IPS-NIHi11 (cell line): ENCODE measurements at regions not wholly inside any gene's neighbourhood (a gene's known extent, or its start where the extent isn't known, plus 50 kb on each side); places are given as distances from the start of the nearest gene placed in this dataset.

Experiments used
- DNase-seq: peaks from one replicate; pipeline ENCODE4 v3.0.0; 2012; ENCODE audit warnings: mixed read lengths, low spot score

DNA sequence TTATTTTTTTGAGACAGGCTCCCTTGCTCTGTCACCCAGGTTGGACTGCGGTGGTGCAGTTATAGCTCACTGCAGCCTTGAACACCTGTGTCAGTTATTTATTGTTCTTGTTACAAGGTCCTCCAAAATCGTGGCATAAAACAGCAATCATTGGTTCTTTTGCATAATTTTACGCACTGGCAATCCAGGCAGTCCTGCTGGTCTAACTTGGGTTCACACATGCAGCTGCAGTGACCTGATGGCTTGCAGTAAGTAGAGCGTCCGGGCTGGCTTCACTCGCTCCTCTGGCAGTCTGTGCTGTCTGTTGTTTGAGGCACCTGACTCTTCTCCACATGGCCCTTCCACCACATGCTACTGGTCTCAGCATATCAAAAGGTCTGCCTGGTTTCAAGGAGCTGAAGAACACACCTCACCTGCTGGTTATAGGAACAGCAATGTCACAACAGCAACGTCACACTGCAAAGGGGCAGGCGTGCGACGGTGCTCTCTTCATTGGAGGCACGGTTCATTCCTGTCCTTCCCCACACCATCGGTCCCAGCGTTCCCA, 894.6 kb downstream of the TRIML1 start:
- no peak for DNase-seq

- no peak for DNase-seq
Measured at GRCh38 chr4:189035091-189035490, 895.9 kb downstream of the TRIML1 start.

DNA sequence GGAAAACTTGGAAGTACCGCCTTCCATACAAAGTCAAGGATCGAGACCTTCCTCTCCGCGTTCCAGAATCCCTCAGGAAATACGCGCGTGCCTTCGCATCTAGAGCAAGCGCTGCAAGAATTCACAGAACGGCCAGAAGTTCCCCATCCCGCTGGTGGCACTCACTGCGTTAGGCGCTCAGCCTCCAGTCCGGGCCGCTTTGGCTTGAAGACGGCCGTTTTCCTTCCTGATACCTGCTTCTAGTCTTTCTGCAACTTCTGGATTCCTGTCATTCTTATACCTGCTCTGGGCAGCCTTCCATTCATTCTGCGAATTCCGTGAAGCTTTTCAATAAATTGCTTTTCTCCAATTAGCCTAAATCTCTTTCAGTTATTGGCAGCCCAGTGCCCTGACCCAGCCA, 896.4 kb downstream of the TRIML1 start:
- DNase-seq, result no peak

GRCh38 chr4:189036906-189037305, 897.7 kb downstream of the TRIML1 start:
- no peak for DNase-seq

- DNase-seq, result peak; percentile 57
Measured at GRCh38 chr4:189046642-189047041, 894.0 kb upstream of the FRG1 start.

GRCh38 chr4:189048119-189048518, 892.6 kb upstream of the FRG1 start:
- no peak for DNase-seq

DNA sequence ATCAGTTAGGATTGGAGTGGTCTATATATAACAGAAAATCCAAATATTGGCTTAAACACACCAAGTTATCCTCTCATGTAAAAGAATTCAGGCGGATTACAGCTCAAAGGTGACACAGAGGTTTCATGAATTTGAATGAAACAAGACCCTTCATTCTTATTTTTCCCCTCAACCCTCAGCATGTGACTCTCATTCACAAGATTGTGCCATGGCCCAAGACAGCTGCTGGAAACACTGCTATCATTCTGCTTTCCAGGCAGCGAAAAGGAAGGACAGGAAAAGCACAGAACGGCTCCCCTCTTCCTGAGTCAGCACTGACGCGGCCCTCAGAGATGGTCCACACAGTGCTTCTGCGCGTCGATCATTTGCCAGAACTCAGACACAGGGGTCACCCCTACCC, 891.0 kb upstream of the FRG1 start:
- no peak for DNase-seq

- DNase-seq, result no peak
Measured at GRCh38 chr4:189050643-189051042, 890.0 kb upstream of the FRG1 start.

- DNase-seq, result no peak
Measured at GRCh38 chr4:189053621-189054020, 887.1 kb upstream of the FRG1 start.

GRCh38 chr4:189060104-189060503, 880.6 kb upstream of the FRG1 start:
- no peak for DNase-seq

- no peak for DNase-seq
Measured at GRCh38 chr4:189062047-189062820, 878.4 kb upstream of the FRG1 start.

GRCh38 chr4:189069772-189070171, 870.9 kb upstream of the FRG1 start:
- DNase-seq, result no peak

- no peak for DNase-seq
Measured at GRCh38 chr4:189071241-189071640, 869.4 kb upstream of the FRG1 start.

- no peak for DNase-seq
Measured at GRCh38 chr4:189073739-189074138, 866.9 kb upstream of the FRG1 start.

- DNase-seq, result no peak
Measured at GRCh38 chr4:189081826-189082225, 858.8 kb upstream of the FRG1 start.

DNA sequence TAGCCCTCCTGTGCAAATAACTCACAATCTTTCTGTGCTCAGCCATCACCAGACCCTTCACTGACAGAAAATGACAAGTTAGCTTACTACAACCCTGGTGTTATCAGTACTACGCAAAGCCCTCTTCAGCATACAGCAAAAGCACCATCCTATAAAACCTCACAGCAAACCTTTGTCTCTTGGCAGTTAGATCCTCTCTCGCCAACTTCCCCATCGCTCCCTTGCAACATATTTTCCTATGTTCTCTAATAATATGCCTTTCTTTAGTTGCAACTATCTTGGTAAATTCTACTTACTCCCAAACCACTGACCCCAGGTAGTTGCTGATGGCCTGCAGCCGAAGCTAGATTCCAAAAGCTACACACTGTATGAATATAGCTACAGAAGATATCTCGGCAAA, 856.9 kb upstream of the FRG1 start:
- no peak for DNase-seq

DNA sequence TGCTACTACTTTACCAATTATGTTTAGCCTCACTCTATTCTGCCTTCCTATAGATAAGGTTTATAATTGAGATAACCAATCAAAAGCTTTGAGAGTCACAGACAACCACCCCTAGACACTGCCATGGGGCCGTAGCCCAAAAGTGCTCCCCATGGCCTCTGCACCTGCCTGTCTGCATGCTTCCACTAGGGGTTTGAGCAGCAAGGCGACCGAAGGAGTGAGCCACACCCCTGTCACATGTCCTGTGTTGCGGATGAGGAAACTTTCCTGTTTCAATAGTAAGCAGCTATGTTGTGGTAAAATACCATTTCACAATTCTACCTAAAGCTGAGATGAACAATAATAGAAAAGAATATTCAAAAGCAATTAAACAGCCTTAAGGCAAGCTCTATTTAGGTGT, 856.0 kb upstream of the FRG1 start:
- DNase-seq, result no peak

- no peak for DNase-seq
Measured at GRCh38 chr4:189087971-189088370, 852.7 kb upstream of the FRG1 start.

DNA sequence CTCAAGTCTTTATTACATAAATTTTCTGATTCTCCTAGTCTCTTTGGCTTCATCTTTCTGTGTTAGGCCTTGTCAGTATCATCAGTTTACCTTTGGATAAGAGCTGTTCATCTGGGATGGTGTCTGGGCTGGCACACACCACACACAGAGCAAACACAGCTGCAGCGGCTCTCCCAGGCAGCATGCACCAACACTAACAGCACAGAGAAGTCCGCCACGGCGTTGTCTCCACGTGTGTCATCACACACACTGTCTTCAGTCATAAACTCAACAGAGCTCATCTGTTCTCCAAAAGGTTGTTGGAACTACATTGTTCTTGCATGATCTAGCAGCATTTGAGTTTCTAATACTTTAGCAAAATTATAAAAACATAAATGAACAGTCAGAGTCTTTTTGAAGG, 851.9 kb upstream of the FRG1 start:
- DNase-seq, result no peak

DNA sequence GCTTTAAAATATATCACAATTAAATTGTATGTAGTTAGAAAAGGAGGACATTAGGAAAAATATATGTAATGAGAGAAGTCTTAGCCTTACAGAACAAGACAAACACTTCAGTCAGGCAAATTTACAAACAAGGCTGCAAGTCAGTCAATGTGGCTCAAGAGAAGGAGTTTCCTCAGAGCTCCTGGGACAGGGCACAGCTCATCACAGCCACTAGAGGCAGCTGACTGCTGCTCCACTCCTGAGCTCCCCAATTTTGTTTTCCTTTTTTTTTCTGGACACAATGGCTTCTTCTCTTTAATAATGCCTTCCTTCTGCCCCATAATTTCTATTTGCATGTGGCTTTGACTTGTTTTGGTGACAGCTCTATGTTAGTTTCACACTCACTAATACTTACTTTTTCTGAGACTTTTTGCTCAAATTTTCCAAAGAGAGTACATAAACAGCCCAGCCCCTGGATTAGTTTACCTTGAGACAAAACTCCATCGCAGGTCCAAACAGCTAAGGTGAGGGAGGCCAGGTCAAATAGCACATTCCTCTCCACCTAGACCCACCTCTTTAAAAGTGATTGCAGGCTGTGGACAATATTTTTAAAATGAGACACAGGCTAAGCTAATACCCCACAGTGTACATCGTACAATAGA, 850.4 kb upstream of the FRG1 start:
- DNase-seq, result peak; percentile 72

- no peak for DNase-seq
Measured at GRCh38 chr4:189092581-189092980, 848.1 kb upstream of the FRG1 start.

GRCh38 chr4:189096108-189096507, 844.6 kb upstream of the FRG1 start:
- no peak for DNase-seq

DNA sequence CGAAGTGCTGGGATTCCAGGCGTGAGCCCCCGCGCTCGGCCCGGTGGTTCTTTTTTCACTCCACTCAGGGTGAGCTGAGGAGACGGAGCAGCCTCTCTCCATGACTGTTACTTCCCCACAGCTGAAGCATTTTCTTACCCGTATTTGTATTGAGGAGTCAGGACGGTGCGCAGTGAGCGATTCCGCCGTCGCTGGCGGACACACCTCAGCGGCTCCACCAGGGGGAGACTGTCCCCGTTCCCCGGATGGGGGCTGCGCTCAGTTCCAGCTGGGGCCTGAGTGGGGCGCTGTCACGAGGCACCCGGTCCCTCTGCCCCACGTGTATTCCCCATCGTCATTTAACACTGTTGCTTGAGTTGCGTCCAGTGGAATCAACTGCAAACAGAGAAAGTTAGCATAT, 844.0 kb upstream of the FRG1 start:
- peak; percentile 82 for DNase-seq
